HCT116 (cell line): ENCODE measurements at regions not wholly inside any gene's neighbourhood (a gene's known extent, or its start where the extent isn't known, plus 50 kb on each side); places are given as distances from the start of the nearest gene placed in this dataset.

Experiments used
- CEBPB ChIP-seq: IDR thresholded peaks from 2 replicates; pipeline ENCODE4 v1.6.1; 2012; ENCODE audit warnings: low read depth
- CTCF ChIP-seq, 3 experiments: fragments of 200-600 bp in 1 of 3; sonication (generic) in 1 of 3; IDR thresholded peaks in 2 of 3; conservative IDR thresholded peaks in 1 of 3; 2 replicates each; pipeline ENCODE4 v1.5.1; 2012 to 2017; ENCODE audit warnings: low read depth in 2 of 3, low read length in 2 of 3, antibody characterized with exemption in 1 of 3, borderline replicate concordance in 1 of 3, control low read depth in 1 of 3, mild to moderate bottlenecking in 1 of 3, mixed read lengths in 1 of 3, mixed run types in 1 of 3, moderate library complexity in 1 of 3; ENCODE audit not compliant: insufficient read depth in 1 of 3
- EGR1 ChIP-seq: IDR thresholded peaks from 2 replicates; pipeline ENCODE4 v1.6.1; 2012; ENCODE audit warnings: low read depth
- POLR2A ChIP-seq: IDR thresholded peaks from 2 replicates; pipeline ENCODE4 v1.7.0; 2011; ENCODE audit warnings: borderline replicate concordance; ENCODE audit not compliant: insufficient read depth, insufficient read length; ENCODE audit errors: extremely low read depth
- POLR2AphosphoS5 ChIP-seq: IDR thresholded peaks from 2 replicates; pipeline ENCODE4 v1.6.1; 2011; ENCODE audit warnings: mild to moderate bottlenecking, low read depth, low read length, moderate library complexity
- SIN3A ChIP-seq: IDR thresholded peaks from 2 replicates; pipeline ENCODE4 v1.6.1; 2012; ENCODE audit warnings: low read depth
- YY1 ChIP-seq: IDR thresholded peaks from 2 replicates; pipeline ENCODE4 v1.6.1; 2011; ENCODE audit warnings: low read length, low read depth, moderate library complexity, mild to moderate bottlenecking; ENCODE audit not compliant: insufficient replicate concordance; ENCODE audit errors: extremely low read depth
- ZFX ChIP-seq: fragments of 450-650 bp; IDR thresholded peaks from 2 replicates; pipeline ENCODE4 v1.6.1; 2017
- ZNF274 ChIP-seq: fragments of 200-500 bp; sonication (Bioruptor generic); IDR thresholded peaks from 2 replicates; pipeline ENCODE4 v1.6.1; 2014; ENCODE audit warnings: mild to moderate bottlenecking, low read depth, low read length, inconsistent platforms
- TF ChIP-seq, protein P1 (sequence below): IDR thresholded peaks from 2 replicates; pipeline ENCODE4 v1.6.1; 2012; ENCODE audit warnings: low read depth

DNA sequence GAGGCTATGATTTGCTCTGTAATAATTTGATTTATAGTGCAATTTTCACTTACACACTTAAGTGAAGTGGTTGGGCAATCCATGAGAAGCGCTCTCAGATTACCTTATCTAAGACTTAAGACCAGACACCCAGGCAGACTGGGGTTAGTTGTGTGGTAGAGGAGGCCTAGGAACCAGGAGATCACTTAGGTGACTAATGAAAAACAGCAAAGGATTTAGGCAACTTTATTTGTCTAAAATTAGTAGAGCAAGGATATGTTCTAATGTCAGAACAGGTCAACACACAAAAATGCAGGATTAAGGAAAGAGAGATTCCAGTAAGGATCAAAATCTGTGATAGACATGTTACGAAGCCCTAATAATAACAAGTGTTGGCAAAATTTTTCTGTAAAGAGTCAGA, 913.8 kb downstream of the TLE1 start:
- TF ChIP-seq EGR1 = no peak
- no peak for TF ChIP-seq CTCF (IDR thresholded peaks at IDR 0.05 in 2 of 3, conservative IDR thresholded peaks at IDR 0.05 in 1 of 3; ENCODE audit: borderline replicate concordance in 1 of 3, insufficient read depth in 1 of 3, low read depth in 2 of 3, low read length in 2 of 3)
- no peak for TF ChIP-seq YY1
- no peak for TF ChIP-seq POLR2A
- TF ChIP-seq ZNF274 = no peak
- TF ChIP-seq ZFX = no peak
- TF ChIP-seq CEBPB = no peak
- no peak for TF ChIP-seq POLR2AphosphoS5
- no peak for TF ChIP-seq SIN3A
- TF ChIP-seq, protein P1, sequence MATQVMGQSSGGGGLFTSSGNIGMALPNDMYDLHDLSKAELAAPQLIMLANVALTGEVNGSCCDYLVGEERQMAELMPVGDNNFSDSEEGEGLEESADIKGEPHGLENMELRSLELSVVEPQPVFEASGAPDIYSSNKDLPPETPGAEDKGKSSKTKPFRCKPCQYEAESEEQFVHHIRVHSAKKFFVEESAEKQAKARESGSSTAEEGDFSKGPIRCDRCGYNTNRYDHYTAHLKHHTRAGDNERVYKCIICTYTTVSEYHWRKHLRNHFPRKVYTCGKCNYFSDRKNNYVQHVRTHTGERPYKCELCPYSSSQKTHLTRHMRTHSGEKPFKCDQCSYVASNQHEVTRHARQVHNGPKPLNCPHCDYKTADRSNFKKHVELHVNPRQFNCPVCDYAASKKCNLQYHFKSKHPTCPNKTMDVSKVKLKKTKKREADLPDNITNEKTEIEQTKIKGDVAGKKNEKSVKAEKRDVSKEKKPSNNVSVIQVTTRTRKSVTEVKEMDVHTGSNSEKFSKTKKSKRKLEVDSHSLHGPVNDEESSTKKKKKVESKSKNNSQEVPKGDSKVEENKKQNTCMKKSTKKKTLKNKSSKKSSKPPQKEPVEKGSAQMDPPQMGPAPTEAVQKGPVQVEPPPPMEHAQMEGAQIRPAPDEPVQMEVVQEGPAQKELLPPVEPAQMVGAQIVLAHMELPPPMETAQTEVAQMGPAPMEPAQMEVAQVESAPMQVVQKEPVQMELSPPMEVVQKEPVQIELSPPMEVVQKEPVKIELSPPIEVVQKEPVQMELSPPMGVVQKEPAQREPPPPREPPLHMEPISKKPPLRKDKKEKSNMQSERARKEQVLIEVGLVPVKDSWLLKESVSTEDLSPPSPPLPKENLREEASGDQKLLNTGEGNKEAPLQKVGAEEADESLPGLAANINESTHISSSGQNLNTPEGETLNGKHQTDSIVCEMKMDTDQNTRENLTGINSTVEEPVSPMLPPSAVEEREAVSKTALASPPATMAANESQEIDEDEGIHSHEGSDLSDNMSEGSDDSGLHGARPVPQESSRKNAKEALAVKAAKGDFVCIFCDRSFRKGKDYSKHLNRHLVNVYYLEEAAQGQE = no peak
